Ascending aorta (tissue), 2 donors: ENCODE measurements at regions not wholly inside any gene's neighbourhood (a gene's known extent, or its start where the extent isn't known, plus 50 kb on each side); places are given as distances from the start of the nearest gene placed in this dataset.

Experiments
- DNase-seq, 2 donors: peaks; one replicate each; pipeline ENCODE4 v3.0.0-alpha.2; 2019; ENCODE audit warnings: low spot score in 2 of 2
- H3K27ac ChIP-seq, 2 donors: fragments of 200-600 bp; sonication (generic); one replicate each; pipeline ENCODE4 v1.5.1; 2016 to 2017; ENCODE audit warnings: mild to moderate bottlenecking in 1 of 2
- H3K27me3 ChIP-seq: fragments of 200-600 bp; sonication (generic); one replicate; pipeline ENCODE4 v1.5.1; 2017
- H3K36me3 ChIP-seq, 2 donors: fragments of 200-600 bp; sonication (generic); one replicate each; pipeline ENCODE4 v1.5.1; 2016
- H3K4me1 ChIP-seq, 2 donors: fragments of 200-600 bp; sonication (generic); one replicate each; pipeline ENCODE4 v1.5.1; 2016 to 2017; ENCODE audit warnings: mild to moderate bottlenecking in 1 of 2
- H3K4me3 ChIP-seq, 2 donors: fragments of 200-600 bp; sonication (generic); one replicate each; pipeline ENCODE4 v1.5.1; 2016 to 2017; ENCODE audit warnings: mild to moderate bottlenecking in 1 of 2
- H3K9me3 ChIP-seq, 2 donors: fragments of 200-600 bp; sonication (generic); one replicate each; pipeline ENCODE4 v1.5.1; 2016
- intact Hi-C: fragments of 100-400 bp; cut with DNase I; formaldehyde crosslinking; loops from one replicate; pipeline ENCODE4 v1.15.1; 2023
- TF ChIP-seq, protein P1 (sequence below), 3 experiments: fragments of 200-600 bp in 2 of 3; fragments of 450-650 bp in 1 of 3; sonication (generic) in 2 of 3; IDR thresholded peaks; one replicate each; pipeline ENCODE4 v1.5.1; 2016 to 2019; ENCODE audit warnings: antibody characterized with exemption in 3 of 3, mild to moderate bottlenecking in 1 of 3, moderate library complexity in 1 of 3

DNA sequence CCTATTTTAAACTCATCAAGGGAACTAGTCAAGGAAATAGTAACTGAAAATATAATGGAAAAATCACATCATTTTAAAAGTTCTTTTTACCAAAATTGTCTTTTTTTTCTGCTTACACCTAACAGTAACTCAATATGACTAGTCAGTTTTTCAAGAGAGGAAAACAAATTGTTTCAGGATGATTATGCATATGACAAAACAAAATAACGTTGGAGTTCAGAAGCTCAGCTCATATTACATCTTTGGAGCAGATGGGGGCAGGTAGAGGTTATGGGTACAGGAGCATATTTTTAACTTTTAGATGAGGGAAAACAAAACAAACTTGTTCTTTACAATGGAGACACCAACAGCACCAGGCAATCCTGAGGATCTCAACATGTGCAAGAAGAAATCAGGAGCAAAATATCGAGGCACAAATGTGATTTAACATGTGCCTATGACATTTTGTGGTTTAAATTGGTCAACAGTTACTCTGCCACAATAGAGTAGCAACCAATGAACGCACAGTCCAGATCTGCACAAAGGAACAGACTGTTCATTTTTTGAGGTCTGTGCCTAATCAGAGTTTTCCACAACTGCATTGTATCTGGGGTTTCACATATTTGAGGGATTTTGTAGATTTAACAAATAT lies 659.0 kb downstream of the ANXA1 start:
- intact Hi-C loops, result no loop called here
- Histone ChIP-seq H3K4me1 (no peaks in the 10 kb centered on the region), H3K27ac (no peak overlapping the region), H3K27me3 (no peaks in the 10 kb centered on the region), H3K4me3 (no peak overlapping the region), H3K9me3 (no peaks in the 10 kb centered on the region), H3K36me3 (no peaks in the 10 kb centered on the region)
- no peak for DNase-seq
- TF ChIP-seq, protein P1, sequence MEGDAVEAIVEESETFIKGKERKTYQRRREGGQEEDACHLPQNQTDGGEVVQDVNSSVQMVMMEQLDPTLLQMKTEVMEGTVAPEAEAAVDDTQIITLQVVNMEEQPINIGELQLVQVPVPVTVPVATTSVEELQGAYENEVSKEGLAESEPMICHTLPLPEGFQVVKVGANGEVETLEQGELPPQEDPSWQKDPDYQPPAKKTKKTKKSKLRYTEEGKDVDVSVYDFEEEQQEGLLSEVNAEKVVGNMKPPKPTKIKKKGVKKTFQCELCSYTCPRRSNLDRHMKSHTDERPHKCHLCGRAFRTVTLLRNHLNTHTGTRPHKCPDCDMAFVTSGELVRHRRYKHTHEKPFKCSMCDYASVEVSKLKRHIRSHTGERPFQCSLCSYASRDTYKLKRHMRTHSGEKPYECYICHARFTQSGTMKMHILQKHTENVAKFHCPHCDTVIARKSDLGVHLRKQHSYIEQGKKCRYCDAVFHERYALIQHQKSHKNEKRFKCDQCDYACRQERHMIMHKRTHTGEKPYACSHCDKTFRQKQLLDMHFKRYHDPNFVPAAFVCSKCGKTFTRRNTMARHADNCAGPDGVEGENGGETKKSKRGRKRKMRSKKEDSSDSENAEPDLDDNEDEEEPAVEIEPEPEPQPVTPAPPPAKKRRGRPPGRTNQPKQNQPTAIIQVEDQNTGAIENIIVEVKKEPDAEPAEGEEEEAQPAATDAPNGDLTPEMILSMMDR (IDR thresholded peaks at IDR 0.05), result no peak

DNA sequence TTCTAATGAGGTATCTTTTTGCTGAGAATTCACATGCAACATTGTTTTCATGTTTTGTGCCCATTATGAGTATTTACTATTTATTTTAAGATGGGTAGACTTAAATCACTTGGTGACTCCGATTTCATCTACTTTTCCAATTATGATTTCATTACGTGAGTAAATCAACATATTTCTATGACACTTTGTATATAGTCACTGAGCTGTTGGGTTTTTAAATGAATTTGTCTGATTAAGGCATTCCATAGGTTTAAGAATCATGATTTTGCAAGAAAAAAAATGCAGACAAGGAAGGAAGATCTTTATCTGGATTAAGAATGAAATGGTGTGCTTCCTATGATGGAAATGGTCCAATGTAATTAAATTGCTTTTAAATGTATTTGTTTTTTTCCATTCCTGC lies 661.9 kb downstream of the ANXA1 start:
- DNase-seq, result no peak
- Histone ChIP-seq H3K4me3 (no peak overlapping the region), H3K27ac (no peak overlapping the region), H3K36me3 (no peaks in the 10 kb centered on the region), H3K27me3 (no peaks in the 10 kb centered on the region), H3K9me3 (no peaks in the 10 kb centered on the region), H3K4me1 (no peaks in the 10 kb centered on the region)
- intact Hi-C loops, result no loop called here
- TF ChIP-seq, protein P1 (IDR thresholded peaks at IDR 0.05), result no peak

DNA sequence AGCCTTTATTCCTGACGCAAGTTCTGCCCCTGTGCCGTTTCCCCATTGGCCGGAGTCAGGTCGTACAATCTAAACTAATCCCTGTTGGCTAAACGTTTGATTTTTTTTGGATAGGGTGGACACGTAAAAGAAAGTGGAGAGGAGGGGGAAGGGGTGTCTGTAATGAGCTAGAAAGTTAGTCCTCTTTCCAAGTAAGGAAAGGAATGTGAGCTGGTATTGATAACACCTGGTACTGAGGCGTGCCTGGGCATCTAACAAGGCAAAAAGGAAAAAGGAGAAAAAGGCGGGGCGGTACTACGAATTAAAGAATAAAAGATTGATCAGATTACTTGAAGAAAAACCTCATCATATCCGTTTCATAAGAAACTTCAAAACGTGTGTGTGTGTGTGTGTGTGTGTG lies 665.2 kb downstream of the ANXA1 start:
- TF ChIP-seq, protein P1 (IDR thresholded peaks at IDR 0.05), result no peak
- no peaks in the 10 kb centered on the region for H3K4me1 ChIP-seq
- H3K27ac ChIP-seq, result no peak overlapping the region
- no peaks in the 10 kb centered on the region for H3K9me3 ChIP-seq
- no peaks in the 10 kb centered on the region for H3K27me3 ChIP-seq
- no peak for DNase-seq
- H3K4me3 ChIP-seq, result no peak overlapping the region
- no peaks in the 10 kb centered on the region for H3K36me3 ChIP-seq
- intact Hi-C loops, result no loop called here

DNA sequence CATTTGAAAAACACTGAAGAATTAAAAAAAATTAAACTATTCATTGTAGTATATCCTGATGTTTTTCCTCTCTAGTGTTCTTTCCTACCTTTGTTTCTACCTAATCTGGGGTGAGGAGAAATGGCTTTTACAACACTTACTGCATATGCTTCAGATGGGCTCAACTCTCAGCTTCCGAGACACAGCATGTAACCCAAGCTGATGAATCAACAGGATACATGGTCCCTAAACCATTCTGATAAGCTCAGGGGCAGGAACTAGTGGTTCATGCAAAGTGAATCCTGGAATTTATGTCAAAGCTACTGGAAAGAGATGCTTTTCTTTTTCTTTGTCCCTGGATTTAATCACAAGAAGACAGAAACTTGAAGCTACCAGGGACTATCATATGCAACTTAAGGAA lies 672.5 kb upstream of the RORB start:
- H3K36me3 ChIP-seq, result no peaks in the 10 kb centered on the region
- DNase-seq, result no peak
- H3K27me3 ChIP-seq, result no peaks in the 10 kb centered on the region
- no peaks in the 10 kb centered on the region for H3K9me3 ChIP-seq
- intact Hi-C loops, result no loop called here
- H3K27ac ChIP-seq, result no peak overlapping the region
- no peak overlapping the region for H3K4me3 ChIP-seq
- H3K4me1 ChIP-seq, result no peaks in the 10 kb centered on the region
- TF ChIP-seq, protein P1 (IDR thresholded peaks at IDR 0.05), result no peak

DNA sequence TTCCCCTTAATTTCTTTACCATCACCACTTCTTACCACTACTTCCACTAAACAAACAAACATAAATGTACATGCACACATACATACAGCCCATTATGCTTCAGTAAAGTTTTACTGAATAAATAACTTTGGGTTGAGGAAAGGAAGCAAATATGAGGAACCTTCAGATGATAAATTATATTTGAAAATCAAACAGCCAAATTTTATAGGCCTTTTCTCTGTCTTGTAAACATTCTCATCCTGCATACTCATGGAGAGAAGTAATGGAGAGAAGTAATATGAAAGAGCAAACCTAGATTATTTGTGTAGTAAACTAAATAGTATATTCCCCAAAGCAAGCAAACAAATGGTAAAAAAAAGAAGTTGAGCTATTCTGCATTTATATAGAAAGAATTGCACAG lies 658.3 kb upstream of the RORB start:
- H3K9me3 ChIP-seq, result no peaks in the 10 kb centered on the region
- no peaks in the 10 kb centered on the region for H3K36me3 ChIP-seq
- intact Hi-C loops, result no loop called here
- no peaks in the 10 kb centered on the region for H3K4me1 ChIP-seq
- H3K27me3 ChIP-seq, result no peaks in the 10 kb centered on the region
- DNase-seq, result no peak
- no peak overlapping the region for H3K27ac ChIP-seq
- TF ChIP-seq, protein P1 (IDR thresholded peaks at IDR 0.05), result no peak
- H3K4me3 ChIP-seq, result no peak overlapping the region

DNA sequence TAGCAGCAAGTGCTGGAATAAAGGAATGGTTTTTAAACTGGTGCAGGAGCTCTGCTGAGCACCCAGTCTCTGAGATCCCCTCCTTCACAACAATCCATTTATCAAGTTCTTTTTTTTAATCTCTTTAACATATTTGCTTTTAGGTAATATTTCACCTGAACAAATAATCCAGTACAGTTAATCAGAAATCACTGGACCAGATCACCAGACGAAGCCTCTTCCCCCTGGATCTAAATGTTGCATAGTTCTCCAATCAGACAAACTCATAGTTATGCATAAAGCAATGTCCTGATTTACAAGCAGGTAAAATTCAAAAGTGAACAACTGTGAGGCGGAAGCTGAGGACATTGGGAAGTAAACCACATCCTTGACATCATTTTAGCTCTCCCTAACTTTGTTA lies 657.7 kb upstream of the RORB start:
- intact Hi-C loops, result no loop called here
- H3K27ac ChIP-seq, result no peak overlapping the region
- no peak for DNase-seq

More for the DNA sequence above, 657.7 kb upstream of the RORB start:
- TF ChIP-seq, protein P1 (IDR thresholded peaks at IDR 0.05), result no peak
- Histone ChIP-seq H3K9me3 (no peaks in the 10 kb centered on the region), H3K27me3 (no peaks in the 10 kb centered on the region), H3K4me3 (no peak overlapping the region), H3K4me1 (no peaks in the 10 kb centered on the region), H3K36me3 (no peaks in the 10 kb centered on the region)
